Suppressor macrophage treated with lipopolysaccharide for 1 hour (primary cell): ENCODE measurements at regions not wholly inside any gene's neighbourhood (a gene's known extent, or its start where the extent isn't known, plus 50 kb on each side); places are given as distances from the start of the nearest gene placed in this dataset.

Experiments used
- DNase-seq, 3 donors: peaks; one replicate each; pipeline ENCODE4 v3.0.0-alpha.2; 2020 to 2022

GRCh38 chr22:22092974-22093373, 110.4 kb upstream of the TOP3B start:
- no peak for DNase-seq

GRCh38 chr22:22092101-22092500, 109.5 kb upstream of the TOP3B start:
- DNase-seq: no peak

GRCh38 chr22:22091400-22091878, 108.9 kb upstream of the TOP3B start:
- no peak for DNase-seq

- DNase-seq: no peak
These were observed 108.2 kb upstream of the TOP3B start for GRCh38 chr22:22090650-22091399.

GRCh38 chr22:22089459-22090308, 107.1 kb upstream of the TOP3B start:
- no peak for DNase-seq

- DNase-seq: no peak
These were observed 106.3 kb upstream of the TOP3B start for GRCh38 chr22:22088658-22089458.

GRCh38 chr22:22087854-22088657, 105.5 kb upstream of the TOP3B start:
- DNase-seq: no peak

GRCh38 chr22:22086501-22087158, 104.0 kb upstream of the TOP3B start:
- peak; percentile 67 to 78 (median 74) for DNase-seq

GRCh38 chr22:22085702-22086500, 103.3 kb upstream of the TOP3B start:
- peak; percentile 86 to 90 (median 89) for DNase-seq

GRCh38 chr22:22084089-22084711, 101.6 kb upstream of the TOP3B start:
- DNase-seq: no peak

- DNase-seq: no peak
These were observed 100.4 kb upstream of the TOP3B start for GRCh38 chr22:22082960-22083359.

- no peak for DNase-seq
These were observed 99.7 kb upstream of the TOP3B start for GRCh38 chr22:22082229-22082835.

GRCh38 chr22:22080270-22080669, 97.7 kb upstream of the TOP3B start:
- DNase-seq: no peak

- no peak for DNase-seq
These were observed 97.0 kb upstream of the TOP3B start for GRCh38 chr22:22079404-22080148.

GRCh38 chr22:22078329-22078728, 95.7 kb upstream of the TOP3B start:
- no peak for DNase-seq

GRCh38 chr22:22076932-22077703, 94.5 kb upstream of the TOP3B start:
- peak; percentile 66 to 77 (median 69) for DNase-seq

GRCh38 chr22:22076361-22076760, 93.8 kb upstream of the TOP3B start:
- no peak for DNase-seq
